H1 (cell line): ENCODE measurements at regions not wholly inside any gene's neighbourhood (a gene's known extent, or its start where the extent isn't known, plus 50 kb on each side); places are given as distances from the start of the nearest gene placed in this dataset.

Experiments used
- ASH2L ChIP-seq: fragments of 200-600, 300-600 bp; sonication (generic); IDR thresholded peaks from one replicate; pipeline ENCODE4 v1.7.1; 2017; ENCODE audit warnings: low read length
- CHD7 ChIP-seq: fragments of 300-600 bp; sonication (generic); IDR thresholded peaks from 2 replicates; pipeline ENCODE4 v1.7.1; 2012; ENCODE audit warnings: low read length, moderate library complexity, mild to moderate bottlenecking, inconsistent platforms; ENCODE audit not compliant: insufficient replicate concordance
- GTF2F1 ChIP-seq: IDR thresholded peaks from 2 replicates; pipeline ENCODE4 v1.6.1; 2012; ENCODE audit warnings: low read depth, low read length, improper control_type of control experiment, borderline replicate concordance
- SRF ChIP-seq: IDR thresholded peaks from 2 replicates; pipeline ENCODE4 v1.6.1; 2011; ENCODE audit warnings: mild to moderate bottlenecking, low read depth, low read length, moderate library complexity

- TF ChIP-seq CHD7 (no peak), GTF2F1 (no peak), SRF (no peak), ASH2L (no peak)
Observed at GRCh38 chrX:151084454-151084853, 91.9 kb upstream of the GPR50 start (continued).
